AML-193 (cell line): ENCODE measurements at regions not wholly inside any gene's neighbourhood (a gene's known extent, or its start where the extent isn't known, plus 50 kb on each side); places are given as distances from the start of the nearest gene placed in this dataset.
"Not testable (repeated sequence)": the region's sequence is repeated elsewhere in the genome, so short reads cannot be mapped to it uniquely, and the experiment has no call there.

Source experiments
- DNase-seq, 2 experiments: peaks; one replicate each; lab custom pipeline; 2025; lab: John Stamatoyannopoulos, UW

- DNase-seq: no peak
Measured at GRCh38 chr4:188377816-188378215, 238.6 kb downstream of the TRIML1 start.

GRCh38 chr4:188383180-188383579, 243.9 kb downstream of the TRIML1 start:
- DNase-seq: no peak

- no peak for DNase-seq
Measured at GRCh38 chr4:188387179-188387791, 248.0 kb downstream of the TRIML1 start.

GRCh38 chr4:188391349-188391748, 252.1 kb downstream of the TRIML1 start:
- not testable (repeated sequence) for DNase-seq

GRCh38 chr4:188396037-188396436, 256.8 kb downstream of the TRIML1 start:
- no peak for DNase-seq

- no peak for DNase-seq
Measured at GRCh38 chr4:188399834-188400233, 260.6 kb downstream of the TRIML1 start.

- no peak for DNase-seq
Measured at GRCh38 chr4:188400451-188400850, 261.2 kb downstream of the TRIML1 start.

GRCh38 chr4:188403272-188403671, 264.0 kb downstream of the TRIML1 start:
- DNase-seq: no peak

GRCh38 chr4:188405071-188405835, 266.0 kb downstream of the TRIML1 start:
- not testable (repeated sequence) for DNase-seq

- no peak for DNase-seq
Measured at GRCh38 chr4:188408244-188409030, 269.2 kb downstream of the TRIML1 start.

GRCh38 chr4:188409851-188410250, 270.6 kb downstream of the TRIML1 start:
- DNase-seq: no peak

- DNase-seq: no peak
Measured at GRCh38 chr4:188411805-188412204, 272.6 kb downstream of the TRIML1 start.

- DNase-seq: no peak
Measured at GRCh38 chr4:188412499-188412898, 273.3 kb downstream of the TRIML1 start.

- no peak for DNase-seq
Measured at GRCh38 chr4:188414441-188414840, 275.2 kb downstream of the TRIML1 start.

- no peak for DNase-seq
Measured at GRCh38 chr4:188417181-188417580, 277.9 kb downstream of the TRIML1 start.

- DNase-seq: no peak
Measured at GRCh38 chr4:188423039-188423438, 283.8 kb downstream of the TRIML1 start.

- no peak for DNase-seq
Measured at GRCh38 chr4:188428935-188429334, 289.7 kb downstream of the TRIML1 start.

GRCh38 chr4:188429965-188430364, 290.7 kb downstream of the TRIML1 start:
- DNase-seq: no peak

- DNase-seq: no peak
Measured at GRCh38 chr4:188430384-188430783, 291.1 kb downstream of the TRIML1 start.

- DNase-seq: no peak
Measured at GRCh38 chr4:188432328-188432727, 293.1 kb downstream of the TRIML1 start.

GRCh38 chr4:188433741-188434315, 294.6 kb downstream of the TRIML1 start:
- no peak for DNase-seq

- DNase-seq: no peak
Measured at GRCh38 chr4:188434643-188435042, 295.4 kb downstream of the TRIML1 start.
